Lung (tissue), 11 donors: ENCODE measurements at regions not wholly inside any gene's neighbourhood (a gene's known extent, or its start where the extent isn't known, plus 50 kb on each side); places are given as distances from the start of the nearest gene placed in this dataset.

Source experiments
- ATAC-seq: fragments of 200-7000 bp; cut with Tn5 transposase; one replicate; pipeline ENCODE4 v1.9.1; 2020; ENCODE audit warnings: moderate number of reproducible peaks; ENCODE audit not compliant: insufficient read depth, low FRiP score
- DNase-seq, 3 donors: peaks; one replicate each; pipeline ENCODE4 v3.0.0-alpha.2; 2013 to 2017
- H3K27ac ChIP-seq, 2 donors: one replicate each; pipeline ENCODE4 v1.5.1; 2013; ENCODE audit warnings: mild to moderate bottlenecking in 2 of 2, moderate library complexity in 2 of 2, control low read depth in 1 of 2, inconsistent platforms in 1 of 2, low read depth in 1 of 2, low read length in 1 of 2
- H3K27me3 ChIP-seq, 3 donors: one replicate each; pipeline ENCODE4 v1.5.1; 2013; ENCODE audit warnings: low read length in 2 of 3; ENCODE audit not compliant: control insufficient read depth in 3 of 3, insufficient read depth in 3 of 3
- H3K36me3 ChIP-seq, 4 donors: one replicate each; pipeline ENCODE4 v1.5.1; 2013; ENCODE audit warnings: low read length in 4 of 4, mild to moderate bottlenecking in 1 of 4, moderate library complexity in 1 of 4; ENCODE audit not compliant: control insufficient read depth in 4 of 4, insufficient read depth in 4 of 4
- H3K4me1 ChIP-seq, 5 donors: one replicate each; pipeline ENCODE4 v1.5.1; 2013; ENCODE audit warnings: low read length in 5 of 5, mild to moderate bottlenecking in 2 of 5, moderate library complexity in 1 of 5; ENCODE audit not compliant: control insufficient read depth in 5 of 5, insufficient read depth in 5 of 5
- H3K4me3 ChIP-seq: one replicate; pipeline ENCODE4 v1.5.1; 2013; ENCODE audit warnings: mild to moderate bottlenecking, control low read depth, moderate library complexity
- H3K9ac ChIP-seq, 2 donors: one replicate each; pipeline ENCODE4 v1.5.1; 2013; ENCODE audit warnings: low read length in 2 of 2, control low read depth in 1 of 2; ENCODE audit not compliant: insufficient read depth in 1 of 2
- H3K9me3 ChIP-seq, 4 donors: one replicate each; pipeline ENCODE4 v1.5.1; 2013; ENCODE audit warnings: low read length in 3 of 4, mild to moderate bottlenecking in 1 of 4, moderate library complexity in 1 of 4; ENCODE audit not compliant: control insufficient read depth in 4 of 4, insufficient read depth in 3 of 4
- WGBS, 2 donors: extraction: QIAGEN DNeasy Blood & Tissue Kit; methylation state at CpG; one replicate each; pipeline ENCODE4 v1.1.7; 2013; 5-methylcytosine and 5-hydroxymethylcytosine counted together
- TF ChIP-seq, protein P1 (sequence below): IDR thresholded peaks from 2 replicates; pipeline ENCODE4 v1.5.1; 2012; ENCODE audit warnings: mild to moderate bottlenecking; ENCODE audit errors: control extremely low read depth, extremely low read depth
- donor health status: control.
- donor health status: control.
- donor health status: Bipolar disorder and iron deficiency.
- donor health status: healthy.
- donor health status: DM: yes; HTN: yes; CAD: no.

GRCh38 chr11:20293992-20294391 is 69.5 kb upstream of the HTATIP2 start:
- no peaks in the 10 kb centered on the region for H3K4me1 ChIP-seq
- H3K4me3 ChIP-seq: no peak overlapping the region
- 92 to 95% methylated on average over 4 of the region's 4 CpGs for whole genome bisulfite sequencing, 2 donors
- DNase-seq: no peak
- no peak overlapping the region for H3K9ac ChIP-seq
- ATAC-seq: no peak
- H3K27ac ChIP-seq: no peak overlapping the region
- no peaks in the 10 kb centered on the region for H3K27me3 ChIP-seq
- no peaks in the 10 kb centered on the region for H3K36me3 ChIP-seq
- no peaks in the 10 kb centered on the region for H3K9me3 ChIP-seq
- TF ChIP-seq, protein P1, sequence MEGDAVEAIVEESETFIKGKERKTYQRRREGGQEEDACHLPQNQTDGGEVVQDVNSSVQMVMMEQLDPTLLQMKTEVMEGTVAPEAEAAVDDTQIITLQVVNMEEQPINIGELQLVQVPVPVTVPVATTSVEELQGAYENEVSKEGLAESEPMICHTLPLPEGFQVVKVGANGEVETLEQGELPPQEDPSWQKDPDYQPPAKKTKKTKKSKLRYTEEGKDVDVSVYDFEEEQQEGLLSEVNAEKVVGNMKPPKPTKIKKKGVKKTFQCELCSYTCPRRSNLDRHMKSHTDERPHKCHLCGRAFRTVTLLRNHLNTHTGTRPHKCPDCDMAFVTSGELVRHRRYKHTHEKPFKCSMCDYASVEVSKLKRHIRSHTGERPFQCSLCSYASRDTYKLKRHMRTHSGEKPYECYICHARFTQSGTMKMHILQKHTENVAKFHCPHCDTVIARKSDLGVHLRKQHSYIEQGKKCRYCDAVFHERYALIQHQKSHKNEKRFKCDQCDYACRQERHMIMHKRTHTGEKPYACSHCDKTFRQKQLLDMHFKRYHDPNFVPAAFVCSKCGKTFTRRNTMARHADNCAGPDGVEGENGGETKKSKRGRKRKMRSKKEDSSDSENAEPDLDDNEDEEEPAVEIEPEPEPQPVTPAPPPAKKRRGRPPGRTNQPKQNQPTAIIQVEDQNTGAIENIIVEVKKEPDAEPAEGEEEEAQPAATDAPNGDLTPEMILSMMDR: no peak

- H3K4me1 ChIP-seq: no peaks in the 10 kb centered on the region
- ATAC-seq (no peak), DNase-seq (no peak)
- H3K27me3 ChIP-seq: no peaks in the 10 kb centered on the region
- H3K9me3 ChIP-seq: no peaks in the 10 kb centered on the region
- no peaks in the 10 kb centered on the region for H3K36me3 ChIP-seq
- TF ChIP-seq, protein P1: no peak
- no peak overlapping the region for H3K27ac ChIP-seq
- WGBS, 2 donors: 83 to 85% methylated on average over 1 of the region's 1 CpG
- no peak overlapping the region for H3K9ac ChIP-seq
- no peak overlapping the region for H3K4me3 ChIP-seq
Measured at GRCh38 chr11:20293531-20293930, 70.0 kb upstream of the HTATIP2 start.

- no peaks in the 10 kb centered on the region for H3K4me1 ChIP-seq
- H3K9me3 ChIP-seq: no peaks in the 10 kb centered on the region
- H3K9ac ChIP-seq: no peak overlapping the region
- ATAC-seq: no peak
- no peaks in the 10 kb centered on the region for H3K27me3 ChIP-seq
- TF ChIP-seq, protein P1: no peak
- H3K36me3 ChIP-seq: no peaks in the 10 kb centered on the region
- no peak for DNase-seq
- no peak overlapping the region for H3K4me3 ChIP-seq
- no peak overlapping the region for H3K27ac ChIP-seq
- WGBS, 2 donors: 57 to 71% methylated on average over 2 of the region's 2 CpGs
Measured at GRCh38 chr11:20289732-20290131, 73.8 kb upstream of the HTATIP2 start.

DNA sequence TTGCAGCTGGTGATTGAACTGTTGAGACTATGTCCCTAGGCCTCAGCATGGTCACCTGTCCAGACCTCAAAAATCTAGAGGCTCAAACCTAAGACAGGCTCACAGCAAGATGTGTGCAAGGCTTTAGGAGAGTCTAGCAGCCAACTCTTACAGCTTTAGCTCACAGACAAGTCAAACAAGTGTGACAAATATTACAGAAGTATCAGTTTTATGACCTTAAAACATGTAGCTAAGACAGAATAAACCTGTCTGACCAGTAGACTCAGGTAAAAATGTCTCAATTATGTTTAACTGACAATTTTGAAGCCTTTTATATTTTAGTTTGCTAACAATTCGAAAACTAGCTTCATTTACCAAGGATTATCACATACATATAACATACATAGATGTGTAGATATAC is 80.0 kb upstream of the HTATIP2 start:
- Histone ChIP-seq H3K4me3 (no peak overlapping the region), H3K36me3 (no peaks in the 10 kb centered on the region), H3K9me3 (peaks cover 0 to 4% (median under 1%) of the 10 kb centered on the region in 4 donors), H3K27me3 (no peaks in the 10 kb centered on the region), H3K4me1 (no peaks in the 10 kb centered on the region), H3K9ac (no peak overlapping the region), H3K27ac (no peak overlapping the region)
- TF ChIP-seq, protein P1: no peak
- WGBS, 2 donors: 52 to 64% methylated on average over 1 of the region's 1 CpG
- ATAC-seq (no peak), DNase-seq (no peak)
